Posterior vena cava (tissue), 2 donors: ENCODE measurements at regions not wholly inside any gene's neighbourhood (a gene's known extent, or its start where the extent isn't known, plus 50 kb on each side); places are given as distances from the start of the nearest gene placed in this dataset.
"Not testable (repeated sequence)": the region's sequence is repeated elsewhere in the genome, so short reads cannot be mapped to it uniquely, and the experiment has no call there.

Source experiments
- DNase-seq: peaks from one replicate; pipeline ENCODE4 v3.0.0-alpha.2; 2020; ENCODE audit warnings: low spot score
- intact Hi-C, 2 donors: fragments of 100-400 bp; cut with DNase I; formaldehyde crosslinking; loops; one replicate each; pipeline versions ENCODE4 v1.14.1 to v1.14.2; 2022 to 2023
- donor health status: DM: yes; HTN: yes; CAD: no.
- donor health status: DM: yes; HTN: yes; CAD: no.

DNA sequence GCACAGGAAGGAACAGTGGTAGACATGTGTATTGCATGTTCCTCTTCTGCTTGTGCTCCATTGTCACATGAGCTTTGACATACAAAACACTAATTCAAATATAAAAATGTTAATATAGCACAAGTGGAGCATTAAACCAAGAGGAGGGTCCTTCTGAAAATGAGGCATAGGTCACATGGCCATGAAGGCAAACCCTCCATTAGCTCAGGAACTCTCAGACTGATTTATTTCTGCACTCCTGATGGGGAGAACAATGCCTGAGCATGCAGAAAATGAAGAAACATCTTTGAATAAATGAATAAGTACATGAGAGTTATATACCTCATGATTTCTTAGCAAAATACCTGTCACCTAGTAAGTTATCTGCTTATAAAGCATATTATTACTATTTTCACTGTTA lies 769.2 kb upstream of the EPHA5 start:
- DNase-seq, result no peak
- intact Hi-C loops, result no loop called here

DNA sequence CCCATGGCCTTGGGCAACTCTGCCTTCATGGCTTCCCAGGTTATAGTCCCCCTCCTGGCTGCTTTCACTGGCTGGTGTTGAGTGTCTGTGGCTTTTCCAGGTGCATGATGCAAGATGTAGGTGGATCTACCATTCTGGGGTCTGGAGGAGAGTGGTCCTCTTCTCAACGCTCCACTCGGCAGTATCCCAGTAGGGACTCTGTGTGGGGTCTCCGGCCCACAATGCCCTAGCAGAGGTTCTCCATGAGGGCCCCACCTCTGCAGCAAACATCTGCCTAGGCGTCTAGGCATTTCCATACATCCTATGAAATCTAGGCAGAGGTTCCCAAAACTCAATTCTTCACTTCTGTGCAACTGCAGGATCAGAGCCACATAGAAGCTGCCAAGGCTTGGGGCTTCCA lies 763.4 kb upstream of the EPHA5 start:
- no peak for DNase-seq
- intact Hi-C loops, result no loop called here

DNA sequence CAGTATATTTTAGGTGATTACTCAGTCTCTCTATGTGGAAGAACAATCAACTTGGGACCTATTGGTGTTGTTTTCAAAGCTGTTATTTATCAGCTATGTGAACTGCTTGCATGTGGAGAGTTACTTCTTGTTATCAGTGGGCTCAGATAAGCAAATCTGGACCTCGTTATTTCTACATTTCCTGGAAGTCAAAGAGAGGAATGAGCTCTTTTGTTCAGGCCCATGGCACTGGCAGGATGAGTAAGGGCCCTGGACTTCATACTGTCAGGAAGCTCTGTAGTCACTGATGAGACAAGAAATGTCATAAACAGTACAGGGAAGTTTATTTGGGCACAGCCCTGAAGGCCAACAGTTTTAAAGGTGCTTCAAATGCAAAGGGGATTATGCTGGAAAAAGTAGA lies 760.6 kb upstream of the EPHA5 start:
- intact Hi-C loops, result no loop called here
- no peak for DNase-seq

DNA sequence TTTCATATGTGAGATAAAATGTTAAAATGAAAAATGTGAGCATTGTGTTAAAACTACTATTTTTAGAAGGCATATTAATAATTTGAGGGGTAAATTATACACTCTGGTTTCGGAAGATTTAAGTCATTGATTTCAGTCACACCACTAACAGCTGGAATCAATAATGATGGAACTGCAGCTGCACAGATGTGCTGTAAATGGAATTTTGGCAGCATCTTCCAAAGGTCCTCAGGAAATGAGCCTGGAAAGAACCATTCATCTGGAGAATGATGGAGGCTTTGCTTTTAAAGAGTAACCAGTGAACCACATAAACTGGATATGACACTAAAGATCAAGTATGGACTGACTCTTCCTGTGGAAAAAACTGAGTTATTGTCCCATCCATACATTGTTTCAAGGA lies 759.0 kb upstream of the EPHA5 start:
- intact Hi-C loops, result no loop called here
- DNase-seq, result no peak

DNA sequence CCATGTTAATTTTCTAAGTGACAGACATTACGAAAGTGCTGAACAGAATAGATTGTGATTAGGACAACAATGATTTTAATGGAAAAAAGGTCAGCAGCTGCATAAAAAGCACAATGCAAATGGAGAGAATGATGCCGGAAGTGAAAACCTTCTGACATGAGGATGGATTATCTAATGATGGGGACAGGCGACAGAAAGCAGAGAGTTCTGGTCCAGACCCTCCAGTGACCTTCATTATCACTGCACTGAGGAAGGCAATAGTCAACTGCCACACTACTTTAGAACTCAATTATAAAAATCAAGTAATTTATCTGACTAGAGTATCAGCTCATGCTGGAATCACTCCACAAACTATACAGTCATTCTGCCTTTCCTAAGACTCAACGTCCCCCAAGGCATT lies 746.1 kb upstream of the EPHA5 start:
- intact Hi-C loops, result no loop called here
- no peak for DNase-seq

DNA sequence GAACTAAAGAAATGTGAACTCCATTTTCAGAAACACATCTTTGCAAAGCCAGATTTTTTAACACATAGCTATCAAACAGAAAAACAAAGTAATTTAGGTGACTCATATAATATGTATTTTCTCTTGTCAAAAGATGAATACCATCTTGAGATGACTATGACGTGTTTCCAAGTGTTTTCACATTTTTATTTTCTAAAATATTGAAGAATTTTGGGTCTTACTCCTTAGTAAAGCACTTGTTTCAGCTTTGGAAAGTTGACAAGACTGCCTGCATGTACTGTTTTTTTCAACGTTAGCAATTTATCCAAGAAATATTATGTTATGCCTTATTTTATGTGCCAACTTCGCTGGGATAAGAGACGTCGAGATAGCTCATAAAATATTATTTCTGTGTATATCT lies 733.9 kb upstream of the EPHA5 start:
- intact Hi-C loops, result no loop called here
- no peak for DNase-seq

DNA sequence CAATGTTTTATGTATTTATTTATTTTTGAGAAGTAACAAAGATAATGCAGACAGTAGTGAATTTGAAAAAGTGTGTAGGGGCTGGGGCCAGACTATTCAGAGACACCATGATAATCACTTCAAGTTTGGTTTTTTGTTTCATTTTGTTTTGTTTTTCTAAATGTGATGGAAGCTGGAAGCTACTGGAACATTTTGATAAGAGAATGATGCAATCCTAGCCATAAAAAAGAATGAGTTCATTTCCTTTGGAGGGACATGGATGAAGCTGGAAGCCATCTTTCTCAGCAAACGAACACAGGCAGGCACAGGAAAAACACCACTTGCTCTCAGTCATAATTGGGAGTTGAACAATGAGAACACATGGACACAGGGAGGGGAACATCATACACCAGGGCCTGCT lies 706.6 kb upstream of the EPHA5 start:
- intact Hi-C loops, result no loop called here
- no peak for DNase-seq

DNA sequence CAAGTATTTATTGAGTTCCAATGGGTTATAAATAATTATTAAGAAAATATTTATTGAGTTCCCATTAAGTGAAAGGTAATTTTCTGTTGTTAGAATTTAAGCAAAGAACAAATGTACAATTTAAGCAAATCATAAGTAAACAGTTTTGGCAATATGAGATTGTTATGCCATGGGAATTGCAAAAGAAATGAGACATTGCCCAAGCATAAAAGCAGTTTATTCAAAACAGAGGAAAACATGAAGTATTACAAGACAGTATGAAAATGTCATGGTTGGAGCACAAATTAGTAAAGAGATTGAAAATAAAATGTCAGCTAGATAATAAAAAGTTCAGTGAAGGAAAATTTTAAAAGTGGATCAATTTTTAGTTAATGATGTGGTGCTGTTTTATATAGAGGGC lies 706.1 kb upstream of the EPHA5 start:
- no peak for DNase-seq
- intact Hi-C loops, result no loop called here

DNA sequence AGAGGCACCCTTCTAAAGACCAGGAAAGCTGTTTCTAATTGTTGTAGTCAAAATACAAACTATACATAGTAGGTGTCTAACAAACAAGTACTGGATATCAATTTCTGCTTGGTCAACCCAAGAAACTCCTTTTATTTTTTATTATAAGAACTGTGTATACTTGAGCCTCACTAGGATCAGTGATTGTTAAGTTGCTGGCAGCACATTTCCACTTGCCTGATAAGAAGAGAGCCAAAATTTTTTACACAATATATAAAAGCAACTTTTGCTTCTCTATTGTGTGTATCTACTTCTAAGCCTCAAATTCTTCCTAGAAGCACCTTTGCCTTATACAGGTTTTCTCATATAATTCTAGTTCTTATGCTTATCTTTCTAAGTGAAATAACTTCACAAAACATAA lies 703.0 kb upstream of the EPHA5 start:
- intact Hi-C loops, result no loop called here
- DNase-seq, result no peak

DNA sequence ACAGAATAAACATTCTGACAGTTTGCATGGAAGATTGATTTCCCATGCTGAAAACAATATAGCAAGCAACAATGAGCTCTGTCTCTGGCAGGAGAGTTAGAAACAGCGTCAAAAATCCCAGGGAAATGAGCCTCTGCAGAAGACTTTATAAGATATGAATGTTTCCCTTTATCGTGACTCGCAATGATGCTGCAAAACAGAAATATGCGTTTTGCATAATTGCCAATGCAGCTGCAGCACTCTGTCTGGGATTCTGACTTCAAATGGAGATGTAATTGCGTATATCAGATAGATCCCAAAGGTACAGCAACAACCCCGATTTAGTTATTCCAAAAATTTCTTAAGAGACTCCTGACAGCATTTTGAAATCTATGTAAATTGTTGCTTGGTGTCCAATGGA lies 702.4 kb upstream of the EPHA5 start:
- intact Hi-C loops, result no loop called here
- DNase-seq, result no peak

DNA sequence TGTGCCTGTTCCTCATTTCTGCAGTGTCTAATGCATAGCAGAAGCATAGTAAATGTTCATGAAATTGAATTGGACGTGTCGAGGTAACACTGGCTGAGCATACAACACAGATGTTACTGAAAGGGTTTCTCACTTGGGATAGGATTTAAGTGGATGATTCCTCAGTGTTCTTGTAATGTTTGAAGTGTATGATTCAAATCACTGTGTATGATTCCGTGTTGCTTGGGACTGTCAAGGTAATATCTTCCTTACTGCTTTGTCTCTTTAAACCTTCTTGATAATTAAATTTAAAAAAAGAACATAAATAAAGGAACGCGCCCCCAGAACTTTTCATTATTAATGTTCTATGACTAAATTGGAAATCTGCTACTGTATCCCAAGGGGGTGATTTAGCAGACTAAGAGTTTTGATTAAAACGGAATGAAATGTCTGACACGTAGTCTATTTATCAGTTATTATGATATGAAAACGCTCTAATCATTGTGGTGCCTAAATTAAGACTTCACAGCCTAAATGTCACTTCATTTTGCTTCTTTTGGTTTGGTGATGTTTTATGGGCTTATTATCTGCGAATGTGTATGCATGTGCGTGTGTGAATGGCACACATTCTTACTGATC lies 696.9 kb upstream of the EPHA5 start:
- intact Hi-C loops, result no loop called here

DNA sequence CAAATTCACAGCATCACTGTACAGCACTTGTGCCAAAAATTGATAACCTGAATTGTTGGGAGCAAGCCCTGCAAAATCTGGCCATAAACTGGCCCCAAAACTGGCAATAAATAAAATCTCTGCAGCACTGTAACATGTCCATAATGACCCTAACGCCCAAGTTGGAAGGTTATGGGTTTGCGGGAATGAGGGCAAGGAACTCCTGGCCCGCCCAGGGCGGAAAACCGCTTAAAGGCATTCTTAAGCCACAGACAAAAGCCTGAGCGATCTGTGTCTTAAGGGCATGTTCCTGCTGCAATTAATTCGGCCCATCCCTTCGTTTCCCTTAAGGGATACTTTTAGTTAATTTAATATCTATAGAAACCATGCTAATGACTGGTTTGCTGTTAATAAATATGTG lies 690.1 kb upstream of the EPHA5 start:
- intact Hi-C loops, DNase-seq: not testable (repeated sequence)

More for the DNA sequence above, 696.9 kb upstream of the EPHA5 start:
- DNase-seq, result no peak

DNA sequence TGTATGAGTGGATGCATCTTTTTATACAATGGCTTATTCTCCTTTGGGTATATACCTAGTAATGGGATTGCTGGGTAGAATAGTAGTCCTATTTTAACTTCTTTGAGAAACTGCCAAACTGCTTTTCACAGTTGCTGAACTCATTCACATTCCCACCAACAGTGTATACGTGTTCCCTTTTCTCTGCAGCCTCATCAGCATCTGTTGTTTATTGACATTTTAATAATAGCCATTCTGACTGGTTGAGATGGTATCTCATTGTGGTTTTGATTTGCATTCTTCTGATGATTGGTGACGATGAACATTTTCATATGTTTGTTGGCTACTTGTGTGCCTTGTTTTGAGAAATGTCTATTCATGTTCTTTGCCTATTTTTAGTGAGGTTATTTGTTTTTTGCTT lies 687.0 kb upstream of the EPHA5 start:
- no peak for DNase-seq
- intact Hi-C loops, result no loop called here

DNA sequence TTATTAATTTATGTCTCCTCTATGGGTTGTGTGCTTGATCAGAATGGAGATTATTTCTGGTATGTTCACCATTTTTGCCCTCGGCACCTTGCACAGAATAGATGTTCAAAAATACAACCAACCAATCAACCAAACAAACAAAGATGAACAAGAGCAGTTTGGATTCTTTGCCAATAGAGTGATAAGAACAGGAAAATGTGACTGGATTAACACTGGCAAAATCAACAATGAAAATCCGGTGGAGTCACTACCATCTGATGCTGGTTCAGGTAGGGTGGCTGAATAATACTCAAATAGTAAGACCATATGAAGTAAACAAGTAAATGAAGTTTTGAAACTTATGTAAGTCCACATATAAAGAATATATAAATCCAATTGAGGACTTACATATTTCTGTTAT lies 685.0 kb upstream of the EPHA5 start:
- intact Hi-C loops, result no loop called here
- DNase-seq, result no peak

DNA sequence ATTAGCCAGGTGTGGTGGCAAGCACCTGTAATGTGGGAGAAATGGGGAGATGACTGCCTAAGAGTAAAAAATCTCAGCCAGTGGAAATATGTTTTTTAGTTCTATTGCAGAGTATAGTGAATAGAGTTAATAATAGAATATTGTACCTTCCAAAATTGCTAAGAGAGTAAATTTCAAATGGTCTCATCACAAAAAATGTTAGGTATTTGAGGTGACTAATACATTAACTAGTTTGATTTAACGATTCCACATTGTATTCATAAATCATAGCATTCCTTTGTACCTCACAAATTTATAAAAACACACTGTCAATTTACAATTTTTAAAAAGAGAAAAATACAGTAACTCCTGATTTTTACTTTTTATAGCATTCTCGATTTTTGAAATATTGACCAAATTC lies 681.5 kb upstream of the EPHA5 start:
- intact Hi-C loops, result no loop called here
- DNase-seq, result no peak

DNA sequence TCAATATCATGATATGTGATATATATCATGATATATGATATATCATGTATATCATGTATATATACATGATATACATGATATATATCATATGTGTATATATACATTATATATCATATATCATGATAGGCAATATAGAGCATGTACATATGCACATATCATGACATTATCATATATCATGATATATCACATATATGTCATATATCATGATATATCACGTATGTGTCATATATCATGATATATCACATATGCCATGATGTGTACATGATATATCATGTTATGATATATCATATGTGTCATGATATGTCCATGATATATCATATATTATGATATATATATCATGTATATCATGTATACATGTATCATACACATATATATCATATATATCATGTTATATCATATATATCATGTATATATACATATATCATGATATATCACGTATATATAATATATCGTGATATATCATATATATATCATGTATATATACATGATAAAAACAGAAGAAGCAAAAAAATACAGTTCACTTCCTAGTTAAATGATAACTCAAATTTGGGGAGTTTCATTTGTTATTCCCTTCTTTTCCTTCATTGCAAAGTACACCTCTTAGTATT lies 670.1 kb upstream of the EPHA5 start:
- intact Hi-C loops, result loop anchor here in 1 of 2 donors (10.0 kb wide), 1 partner anchor 1856 kb away; no protein-coding TSS in a partner anchor
- no peak for DNase-seq

DNA sequence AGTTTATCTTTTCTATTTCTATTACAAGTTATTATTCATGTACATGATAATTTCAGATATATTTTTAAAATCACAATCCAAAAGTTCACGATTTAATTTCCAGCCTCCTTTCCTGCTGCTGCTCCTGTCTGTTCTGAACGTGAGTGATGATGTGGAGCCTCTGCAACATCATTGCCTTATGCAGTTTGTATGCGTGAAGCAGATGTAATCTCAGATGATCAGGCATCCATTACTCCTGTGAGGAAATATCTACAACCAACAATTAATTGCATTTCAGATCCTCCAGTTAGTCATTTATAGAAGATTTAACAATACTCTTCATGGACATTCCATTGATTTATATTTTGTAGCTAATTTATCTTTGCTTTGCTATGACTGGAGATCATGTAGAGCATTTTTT lies 668.7 kb upstream of the EPHA5 start:
- no peak for DNase-seq
- intact Hi-C loops, result no loop called here

DNA sequence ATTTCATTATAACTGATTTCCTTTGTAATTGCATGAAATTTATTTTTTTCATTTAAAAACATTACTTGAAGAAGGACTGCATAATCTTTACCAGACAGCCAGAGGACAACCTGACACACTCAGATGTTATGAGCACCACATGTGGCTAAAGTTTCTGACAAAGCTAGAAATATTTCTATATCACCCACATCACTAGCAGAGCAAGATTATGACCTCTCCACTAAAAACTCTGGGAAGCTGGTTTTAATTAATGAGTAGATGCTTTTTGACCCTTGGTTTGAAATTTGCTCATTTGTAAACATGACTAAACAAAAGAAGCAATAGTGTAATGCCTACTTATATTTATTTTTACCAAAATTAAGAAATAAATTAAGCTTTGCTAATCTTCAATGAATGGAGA lies 661.5 kb upstream of the EPHA5 start:
- no peak for DNase-seq
- intact Hi-C loops, result no loop called here

DNA sequence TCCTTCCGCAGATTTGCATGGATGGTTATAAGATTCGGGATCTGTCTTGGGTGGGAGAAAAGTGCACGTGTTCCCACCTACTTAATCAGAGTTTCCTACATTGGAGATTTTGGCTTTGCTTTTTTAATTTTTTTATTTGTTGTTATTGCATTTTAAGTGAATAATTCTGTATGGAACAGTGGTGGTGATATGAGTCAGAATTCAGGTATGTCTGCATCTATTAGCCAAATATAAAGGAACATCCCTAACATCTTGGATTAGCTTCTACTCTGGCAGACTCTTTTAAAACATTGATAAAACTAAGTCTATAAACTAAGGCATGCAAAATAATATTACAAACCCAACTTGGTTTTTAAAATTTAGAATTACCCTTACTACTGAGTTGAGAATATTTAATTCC lies 659.8 kb upstream of the EPHA5 start:
- intact Hi-C loops, result no loop called here
- no peak for DNase-seq

DNA sequence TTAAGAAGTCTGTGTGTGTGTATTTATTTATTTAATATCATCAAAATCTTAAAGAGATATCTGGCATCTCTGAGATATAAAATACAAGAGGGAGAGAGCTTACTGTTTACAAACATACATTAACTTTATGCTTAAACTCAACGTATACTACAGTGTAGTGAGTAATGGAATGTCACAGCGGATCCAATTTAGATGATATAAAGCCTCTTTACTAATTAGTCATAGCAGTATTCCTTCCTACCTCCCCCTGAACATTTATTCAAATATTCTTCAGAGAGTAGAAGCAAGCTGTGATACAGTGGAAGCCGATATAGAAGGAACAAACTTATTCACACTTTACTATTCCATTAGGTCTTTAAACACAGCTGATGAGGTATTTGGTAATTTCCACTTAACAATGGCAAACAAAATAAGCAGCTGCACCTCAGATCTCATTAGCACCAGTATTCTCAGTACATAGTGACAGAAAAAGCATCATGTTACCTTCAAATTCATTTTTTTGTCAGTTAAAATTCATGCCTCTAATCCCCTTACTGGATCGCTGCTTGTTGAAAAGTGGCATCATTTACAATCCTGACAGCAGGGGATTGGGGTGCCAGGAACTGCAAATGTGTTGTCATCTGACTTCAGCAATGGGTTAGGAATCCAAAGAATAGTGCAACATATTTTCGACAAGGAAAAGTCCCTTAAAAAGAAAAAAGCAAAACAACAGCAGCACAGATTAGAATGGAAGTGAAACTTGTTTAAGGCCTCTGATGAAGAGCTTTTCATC lies 658.7 kb upstream of the EPHA5 start:
- no peak for DNase-seq
- intact Hi-C loops, result no loop called here
